Right forelimb (tissue), 1 donor: ENCODE measurements at regions not wholly inside any gene's neighbourhood (a gene's known extent, or its start where the extent isn't known, plus 50 kb on each side); places are given as distances from the start of the nearest gene placed in this dataset.
"Not testable (repeated sequence)": the region's sequence is repeated elsewhere in the genome, so short reads cannot be mapped to it uniquely, and the experiment has no call there.

ENCODE experiments used
- DNase-seq: peaks from one replicate; pipeline ENCODE4 v3.0.0-alpha.2; 2018

GRCh38 chr1:222415441-222415840 lies 132.5 kb downstream of the HHIPL2 start:
- DNase-seq: no peak

GRCh38 chr1:222413991-222414549 lies 133.8 kb downstream of the HHIPL2 start:
- DNase-seq: no peak

- DNase-seq: no peak
Measured at GRCh38 chr1:222413436-222413835, 134.5 kb downstream of the HHIPL2 start.

GRCh38 chr1:222404710-222405109 lies 143.2 kb downstream of the HHIPL2 start:
- no peak for DNase-seq

GRCh38 chr1:222399197-222399596 lies 148.7 kb downstream of the HHIPL2 start:
- no peak for DNase-seq

- no peak for DNase-seq
Measured at GRCh38 chr1:222394224-222394623, 153.7 kb downstream of the HHIPL2 start.

GRCh38 chr1:222392556-222392955 lies 155.3 kb downstream of the HHIPL2 start:
- DNase-seq: no peak

- no peak for DNase-seq
Measured at GRCh38 chr1:222390181-222390580, 157.7 kb downstream of the HHIPL2 start.

GRCh38 chr1:222387007-222387814 lies 160.7 kb downstream of the HHIPL2 start:
- DNase-seq: no peak

- DNase-seq: no peak
Measured at GRCh38 chr1:222385955-222386354, 161.9 kb downstream of the HHIPL2 start.

- no peak for DNase-seq
Measured at GRCh38 chr1:222385262-222385661, 162.6 kb downstream of the HHIPL2 start.

GRCh38 chr1:222384531-222384930 lies 163.4 kb downstream of the HHIPL2 start:
- no peak for DNase-seq

GRCh38 chr1:222382171-222382570 lies 165.7 kb downstream of the HHIPL2 start:
- DNase-seq: no peak

- DNase-seq: no peak
Measured at GRCh38 chr1:222377428-222378088, 170.3 kb downstream of the HHIPL2 start.

- DNase-seq: not testable (repeated sequence)
Measured at GRCh38 chr1:222376791-222377190, 171.1 kb downstream of the HHIPL2 start.

GRCh38 chr1:222375701-222376100 lies 172.2 kb downstream of the HHIPL2 start:
- DNase-seq: no peak

GRCh38 chr1:222373831-222374602 lies 173.9 kb downstream of the HHIPL2 start:
- no peak for DNase-seq

- no peak for DNase-seq
Measured at GRCh38 chr1:222373216-222373615, 174.7 kb downstream of the HHIPL2 start.

- no peak for DNase-seq
Measured at GRCh38 chr1:222372221-222372620, 175.7 kb downstream of the HHIPL2 start.

- DNase-seq: no peak
Measured at GRCh38 chr1:222370913-222371675, 176.8 kb downstream of the HHIPL2 start.

- DNase-seq: no peak
Measured at GRCh38 chr1:222370081-222370912, 177.6 kb downstream of the HHIPL2 start.

GRCh38 chr1:222369148-222369547 lies 178.8 kb downstream of the HHIPL2 start:
- DNase-seq: no peak
